GM21529 (cell line): ENCODE measurements at regions not wholly inside any gene's neighbourhood (a gene's known extent, or its start where the extent isn't known, plus 50 kb on each side); places are given as distances from the start of the nearest gene placed in this dataset.
"Not testable (repeated sequence)": the region's sequence is repeated elsewhere in the genome, so short reads cannot be mapped to it uniquely, and the experiment has no call there.

Source experiments
- ATAC-seq: cut with Tn5 transposase; IDR thresholded peaks from one replicate; pipeline ENCODE4 v1.9.1; 2021; ENCODE audit not compliant: unreplicated experiment

DNA sequence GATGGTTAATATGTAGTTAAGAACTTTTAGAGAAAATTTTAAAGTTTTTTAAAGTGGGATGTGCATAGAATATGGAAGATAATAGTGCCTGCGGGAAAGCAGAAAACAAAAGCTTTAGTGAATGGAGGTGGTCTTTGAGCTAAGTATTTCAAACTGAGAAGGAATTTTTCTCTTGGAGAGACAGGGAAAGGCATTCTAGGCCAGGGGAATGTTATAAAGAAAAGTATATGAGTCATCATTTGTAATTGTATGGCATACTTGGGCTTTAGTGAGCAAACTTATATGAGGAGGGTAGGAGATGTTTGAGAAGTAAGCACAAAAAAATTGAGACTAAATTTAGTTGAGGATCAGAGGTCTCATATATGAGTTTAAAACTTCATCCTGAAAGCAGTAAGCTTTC lies 467.0 kb downstream of the PPARGC1A start:
- ATAC-seq: no peak

DNA sequence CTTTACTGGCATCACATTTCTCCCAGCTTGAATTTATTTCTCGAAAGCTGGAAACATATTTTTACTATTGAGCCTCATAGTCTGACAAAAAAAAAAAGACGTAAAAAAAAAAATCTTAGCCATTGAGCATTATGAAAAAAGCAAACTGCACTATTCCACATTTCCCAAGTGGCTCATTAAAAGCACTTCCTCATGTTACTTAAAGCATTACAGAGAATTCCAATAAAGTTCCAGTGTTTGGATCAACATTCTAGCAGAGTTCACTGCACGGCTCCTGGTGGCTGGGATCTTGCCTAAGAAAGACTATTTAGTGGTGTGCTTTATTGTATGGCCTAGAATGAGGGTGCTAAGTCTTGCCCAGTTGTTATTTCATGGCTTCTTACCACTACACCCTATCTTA lies 476.2 kb downstream of the PPARGC1A start:
- no peak for ATAC-seq

GRCh38 chr4:23412701-23413100 lies 477.1 kb downstream of the PPARGC1A start:
- ATAC-seq: no peak

DNA sequence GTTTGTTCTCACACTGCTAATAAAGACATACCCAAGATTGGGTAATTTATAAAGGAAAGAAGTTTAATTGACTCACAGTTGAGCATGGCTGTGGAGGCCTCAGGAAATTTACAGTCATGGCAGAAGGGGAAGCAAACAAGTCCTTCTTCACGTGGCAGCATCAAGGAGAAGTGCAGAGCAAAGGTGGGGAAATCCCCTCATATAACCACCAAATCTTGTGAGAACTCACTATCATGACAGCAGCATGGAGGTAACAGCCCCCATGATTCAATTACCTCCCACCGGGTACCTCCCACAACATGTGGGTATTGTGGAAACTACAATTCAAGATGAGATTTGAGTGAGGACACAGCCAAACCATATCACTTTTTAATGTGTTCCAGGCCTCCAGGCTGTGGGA lies 480.9 kb downstream of the PPARGC1A start:
- not testable (repeated sequence) for ATAC-seq

GRCh38 chr4:23401572-23401971 lies 488.3 kb downstream of the PPARGC1A start:
- ATAC-seq: no peak

DNA sequence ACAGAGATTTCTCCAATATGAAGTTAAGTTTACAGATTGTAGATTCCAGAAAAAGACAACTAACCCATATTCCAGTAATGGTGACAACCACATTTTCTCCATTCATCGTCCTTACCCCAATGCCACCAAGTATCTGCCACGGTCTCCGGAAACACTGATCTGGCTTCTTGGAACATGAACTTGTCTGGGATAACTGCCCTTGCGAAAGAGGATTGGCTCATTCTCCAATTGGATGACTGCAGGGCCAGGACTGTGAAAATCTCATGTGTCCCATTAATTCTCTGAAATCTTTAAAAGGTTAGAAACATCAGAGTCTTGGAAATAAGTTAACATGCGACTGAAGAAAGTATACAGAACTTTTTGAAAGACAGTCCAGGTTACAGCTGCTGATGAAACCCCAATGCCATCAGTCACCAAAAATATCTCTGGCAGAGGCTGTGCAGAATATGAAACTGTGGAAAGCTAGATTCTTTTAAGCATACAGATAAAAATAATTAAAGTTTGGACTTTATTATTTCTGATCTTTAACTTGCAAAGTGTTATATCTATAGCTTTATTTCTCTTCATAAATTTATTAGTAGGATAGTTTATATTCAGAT lies 496.9 kb downstream of the PPARGC1A start:
- ATAC-seq: no peak

GRCh38 chr4:23390246-23390645 lies 499.6 kb downstream of the PPARGC1A start:
- ATAC-seq: no peak

DNA sequence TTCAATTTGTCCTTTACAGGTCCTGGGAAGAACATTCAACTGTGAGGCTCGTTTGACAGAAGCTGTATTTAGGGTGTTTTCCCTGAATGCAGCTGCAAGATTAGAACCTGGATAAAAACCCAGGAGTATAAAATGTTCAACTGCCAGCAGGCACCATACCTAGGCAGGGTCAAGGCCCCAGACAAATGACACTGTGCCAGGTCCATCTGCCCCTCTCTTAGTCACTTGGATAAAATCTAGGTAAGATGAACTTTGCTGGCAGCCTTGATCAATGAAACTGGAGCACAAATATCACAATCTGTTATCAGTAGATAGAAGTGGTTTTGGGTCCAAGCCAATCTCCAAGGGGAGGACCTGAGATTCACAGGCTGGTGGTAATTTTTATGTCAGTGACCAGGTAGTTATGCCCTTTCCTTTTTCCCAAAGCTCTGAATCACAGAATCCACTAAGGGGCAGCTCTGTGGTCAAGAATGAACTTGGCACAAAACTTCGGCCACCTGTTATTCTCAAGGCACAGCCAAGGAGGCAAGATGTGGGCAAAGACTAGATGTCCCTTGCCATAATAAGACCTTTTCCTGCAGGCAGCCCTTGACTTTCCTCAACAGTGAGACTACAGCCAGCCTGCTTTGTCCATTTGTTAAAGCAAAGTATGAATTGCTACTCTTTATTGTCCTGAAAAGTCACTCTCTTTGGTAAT lies 501.0 kb downstream of the PPARGC1A start:
- no peak for ATAC-seq

GRCh38 chr4:23388255-23388654 lies 501.6 kb downstream of the PPARGC1A start:
- no peak for ATAC-seq

DNA sequence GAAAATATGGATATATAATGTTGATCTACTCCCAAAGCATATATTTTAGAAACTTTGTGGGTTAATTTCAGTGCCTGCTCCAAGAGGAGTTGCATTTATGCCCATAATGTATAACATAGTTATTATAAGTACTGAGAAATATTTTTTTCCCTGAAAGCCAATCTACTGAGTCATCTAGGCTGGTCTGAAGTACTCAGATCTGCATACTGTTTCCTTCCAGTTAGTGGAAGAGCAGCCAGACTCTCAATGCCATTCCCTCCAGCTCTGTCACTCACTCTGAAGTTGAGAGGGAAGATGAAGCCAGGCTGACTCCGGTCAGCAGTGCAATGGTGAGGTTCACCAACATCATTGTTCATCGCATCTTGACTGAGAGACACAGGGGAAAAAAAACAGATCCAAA lies 505.1 kb downstream of the PPARGC1A start:
- ATAC-seq: no peak

- ATAC-seq: no peak
These were observed 507.0 kb downstream of the PPARGC1A start for GRCh38 chr4:23382879-23383278.

DNA sequence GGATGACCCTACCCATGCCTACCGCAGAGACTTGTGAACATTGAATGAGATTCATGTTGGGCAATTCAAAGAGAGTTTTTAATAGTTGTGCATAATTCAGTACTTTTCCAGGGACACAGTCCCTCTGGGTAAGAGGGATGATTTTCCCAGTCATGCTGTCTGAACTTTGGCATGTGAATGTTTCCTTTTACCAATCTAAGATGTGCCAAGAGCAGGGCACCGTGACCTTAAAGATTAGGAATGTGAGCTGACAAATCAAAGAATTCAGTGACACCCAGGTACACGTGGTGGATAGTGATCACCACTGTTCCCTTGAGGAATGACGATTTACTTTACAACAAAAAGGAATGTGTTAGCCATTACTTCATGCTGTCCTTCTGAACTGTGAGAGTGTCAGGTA lies 515.6 kb downstream of the PPARGC1A start:
- no peak for ATAC-seq

GRCh38 chr4:23373261-23373660 lies 516.6 kb downstream of the PPARGC1A start:
- ATAC-seq: no peak

DNA sequence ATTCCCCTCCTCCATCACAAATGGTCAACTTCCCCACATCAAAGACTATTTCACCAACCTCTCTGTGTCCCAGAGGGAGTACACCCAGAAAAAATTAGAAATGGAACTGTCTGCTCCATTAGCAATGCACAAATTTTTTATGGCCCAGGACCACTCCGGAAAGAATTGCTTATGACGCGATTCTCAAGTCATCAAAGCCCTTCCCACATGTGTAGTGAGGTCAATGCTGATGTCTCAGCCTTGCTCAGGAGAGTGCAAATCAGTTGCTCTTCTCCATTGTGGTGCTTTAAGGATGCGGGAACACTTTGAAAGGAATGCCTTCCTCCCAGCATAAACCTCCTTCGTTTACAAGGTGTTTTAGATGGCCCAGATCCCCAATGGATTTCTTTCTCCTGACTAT lies 518.3 kb downstream of the PPARGC1A start:
- no peak for ATAC-seq

DNA sequence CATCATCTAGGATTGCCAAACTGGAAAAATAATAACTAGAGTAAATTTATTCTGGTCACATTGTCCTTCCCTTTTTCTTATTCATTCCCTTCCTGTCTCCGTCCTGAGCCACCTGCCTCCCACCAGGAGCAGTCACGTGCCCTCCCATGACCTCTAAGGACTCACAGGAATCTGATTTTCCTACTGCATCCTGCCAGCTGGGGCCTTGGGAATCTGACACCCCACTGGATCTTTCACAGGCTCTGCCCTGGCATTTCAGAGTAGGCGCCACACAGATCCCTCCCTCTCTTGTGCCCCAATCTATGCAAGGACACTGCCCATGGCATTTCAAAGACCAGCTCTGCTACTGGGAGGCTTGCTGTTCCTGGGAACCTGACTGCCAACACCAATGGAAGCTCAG lies 520.5 kb downstream of the PPARGC1A start:
- ATAC-seq: no peak

GRCh38 chr4:23368081-23368697 lies 521.7 kb downstream of the PPARGC1A start:
- ATAC-seq: no peak

GRCh38 chr4:23366557-23366906 lies 523.3 kb downstream of the PPARGC1A start:
- ATAC-seq: no peak

- ATAC-seq: no peak
These were observed 523.8 kb downstream of the PPARGC1A start for GRCh38 chr4:23365871-23366556.

DNA sequence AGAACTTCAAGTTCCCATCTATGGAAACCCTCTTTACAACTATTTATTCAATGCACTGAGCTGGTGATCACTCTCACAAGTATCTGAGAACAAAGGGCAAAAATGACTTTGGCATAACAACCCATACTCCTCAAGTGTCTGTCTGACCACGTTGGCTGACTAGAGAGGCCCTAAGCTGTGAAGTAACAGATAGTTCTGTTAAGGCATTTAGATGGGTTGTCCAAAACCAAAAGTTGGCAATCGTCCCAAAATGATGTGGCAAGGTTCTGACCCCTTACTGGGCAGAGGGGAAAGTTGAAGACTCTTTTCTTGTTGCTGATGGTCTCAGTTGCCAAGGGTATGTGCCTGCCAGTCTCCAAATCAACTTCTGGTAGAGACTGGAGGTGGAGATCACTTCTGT lies 524.8 kb downstream of the PPARGC1A start:
- ATAC-seq: no peak

DNA sequence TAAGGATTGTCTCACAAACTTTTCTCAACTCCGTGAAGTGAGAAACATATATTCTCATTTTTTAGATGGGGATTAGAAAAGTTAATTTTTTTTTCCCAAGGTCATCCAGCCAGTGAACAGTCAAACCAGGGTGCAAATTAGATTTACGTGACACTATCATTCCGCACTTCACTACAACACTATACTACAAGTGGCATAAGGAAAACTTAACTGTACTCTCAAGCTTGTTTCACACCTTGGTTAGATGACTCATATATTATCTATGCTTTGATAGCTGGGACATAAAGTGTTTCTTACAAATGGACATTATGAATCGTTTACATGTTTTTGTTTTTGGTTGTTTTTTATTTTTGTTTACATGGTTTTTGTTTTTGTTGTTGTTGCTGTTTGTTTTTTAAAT lies 525.7 kb downstream of the PPARGC1A start:
- no peak for ATAC-seq

GRCh38 chr4:23361453-23361852 lies 528.4 kb downstream of the PPARGC1A start:
- ATAC-seq: no peak

DNA sequence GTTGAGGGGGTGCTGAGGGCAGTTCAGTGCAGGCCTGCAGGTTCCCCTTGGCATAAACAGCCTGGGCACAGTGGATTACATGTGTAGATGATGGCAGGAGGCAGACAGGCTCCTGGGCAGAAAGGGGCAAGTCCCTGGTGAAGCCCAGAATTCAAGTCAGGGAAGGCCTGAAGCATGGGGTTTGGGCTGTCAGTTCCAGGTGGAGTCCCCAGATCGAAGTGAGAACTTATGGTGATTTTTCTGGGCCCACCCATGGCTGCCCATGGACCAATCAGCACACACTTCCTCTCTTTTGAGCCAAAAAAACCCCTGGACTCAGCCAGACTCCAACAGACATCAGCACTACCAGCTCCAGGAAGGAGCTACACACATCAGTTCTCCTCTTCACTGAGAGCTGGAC lies 529.1 kb downstream of the PPARGC1A start:
- ATAC-seq: no peak
